ENCODE measurements at regions not wholly inside any gene's neighbourhood (a gene's known extent, or its start where the extent isn't known, plus 50 kb on each side); places are given as distances from the start of the nearest gene placed in this dataset.

- no peaks in the 10 kb centered on the region for H3K27me3 ChIP-seq (replicated peaks; ENCODE audit: insufficient read depth)
- H3K36me3 ChIP-seq: no peaks in the 10 kb centered on the region
- H3K9me3 ChIP-seq: no peaks in the 10 kb centered on the region
- DNase-seq (ENCODE audit: low spot score): no peak
- no peak overlapping the region for H3K4me3 ChIP-seq
- H3K4me1 ChIP-seq (ENCODE audit: control insufficient read depth in 1 of 2, low read depth in 2 of 2): no peaks in the 10 kb centered on the region
- TF ChIP-seq, protein P1, sequence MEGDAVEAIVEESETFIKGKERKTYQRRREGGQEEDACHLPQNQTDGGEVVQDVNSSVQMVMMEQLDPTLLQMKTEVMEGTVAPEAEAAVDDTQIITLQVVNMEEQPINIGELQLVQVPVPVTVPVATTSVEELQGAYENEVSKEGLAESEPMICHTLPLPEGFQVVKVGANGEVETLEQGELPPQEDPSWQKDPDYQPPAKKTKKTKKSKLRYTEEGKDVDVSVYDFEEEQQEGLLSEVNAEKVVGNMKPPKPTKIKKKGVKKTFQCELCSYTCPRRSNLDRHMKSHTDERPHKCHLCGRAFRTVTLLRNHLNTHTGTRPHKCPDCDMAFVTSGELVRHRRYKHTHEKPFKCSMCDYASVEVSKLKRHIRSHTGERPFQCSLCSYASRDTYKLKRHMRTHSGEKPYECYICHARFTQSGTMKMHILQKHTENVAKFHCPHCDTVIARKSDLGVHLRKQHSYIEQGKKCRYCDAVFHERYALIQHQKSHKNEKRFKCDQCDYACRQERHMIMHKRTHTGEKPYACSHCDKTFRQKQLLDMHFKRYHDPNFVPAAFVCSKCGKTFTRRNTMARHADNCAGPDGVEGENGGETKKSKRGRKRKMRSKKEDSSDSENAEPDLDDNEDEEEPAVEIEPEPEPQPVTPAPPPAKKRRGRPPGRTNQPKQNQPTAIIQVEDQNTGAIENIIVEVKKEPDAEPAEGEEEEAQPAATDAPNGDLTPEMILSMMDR (IDR thresholded peaks at IDR 0.05): no peak
- H3K27ac ChIP-seq: no peak overlapping the region
- no peak for ATAC-seq (ENCODE audit: insufficient number of reproducible peaks, low FRiP score, low read depth)
Measured at GRCh38 chr6:165969184-165969583, 198.5 kb downstream of the TBXT start.

DNA sequence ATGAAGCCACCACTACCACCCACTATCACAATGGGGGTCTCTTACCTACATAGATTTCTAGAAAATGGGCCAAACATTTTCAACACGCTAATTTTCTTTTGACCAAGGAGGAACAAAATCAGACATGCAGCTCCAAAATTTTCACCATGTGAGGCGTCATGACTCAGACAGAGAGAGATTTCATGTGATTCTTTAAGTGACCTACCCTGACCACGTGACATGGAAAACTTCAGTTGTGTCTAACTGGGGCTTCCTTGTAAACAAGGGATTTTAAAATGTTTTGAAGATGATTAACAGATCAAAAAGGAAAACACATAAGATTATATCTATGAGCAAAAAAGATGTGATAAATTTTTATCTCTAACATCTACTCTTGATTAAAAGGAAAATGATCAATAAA lies 199.2 kb downstream of the TBXT start:
- no peaks in the 10 kb centered on the region for H3K27me3 ChIP-seq (replicated peaks; ENCODE audit: insufficient read depth)
- TF ChIP-seq, protein P1 (IDR thresholded peaks at IDR 0.05): no peak
- no peak overlapping the region for H3K27ac ChIP-seq
- H3K9me3 ChIP-seq: no peaks in the 10 kb centered on the region
- ATAC-seq (ENCODE audit: insufficient number of reproducible peaks, low FRiP score, low read depth) (no peak), DNase-seq (ENCODE audit: low spot score) (no peak)
- no peak overlapping the region for H3K4me3 ChIP-seq
- no peaks in the 10 kb centered on the region for H3K4me1 ChIP-seq (ENCODE audit: control insufficient read depth in 1 of 2, low read depth in 2 of 2)
- H3K36me3 ChIP-seq: no peaks in the 10 kb centered on the region

DNA sequence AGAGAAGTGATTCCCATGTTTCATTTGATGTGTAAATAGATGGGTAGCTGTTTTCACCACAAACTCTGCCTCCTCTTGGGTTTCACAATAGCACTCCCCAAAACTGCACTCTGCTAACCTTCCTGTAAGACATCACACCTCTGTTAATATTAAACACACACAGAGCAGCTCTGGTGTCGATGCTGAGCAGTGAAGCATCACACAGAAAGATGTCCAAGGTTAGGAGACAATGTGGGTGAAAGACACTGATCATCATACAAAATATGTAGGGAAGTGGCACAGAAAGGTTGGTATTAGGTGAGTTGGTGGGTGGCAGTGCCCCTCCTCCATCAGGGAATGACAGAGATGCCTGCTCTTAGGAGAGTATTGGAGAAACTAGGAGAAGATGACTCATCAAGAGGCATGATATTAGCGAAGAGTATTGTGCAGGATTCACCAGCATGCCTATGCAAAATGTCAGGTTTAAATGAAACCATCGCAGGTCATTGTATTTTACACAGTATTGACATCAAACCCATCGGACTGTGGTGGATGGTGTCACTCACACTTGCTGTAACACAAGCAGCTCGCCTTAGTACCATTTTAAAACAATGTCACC lies 199.7 kb downstream of the TBXT start:
- H3K4me1 ChIP-seq (ENCODE audit: control insufficient read depth in 1 of 2, low read depth in 2 of 2): no peaks in the 10 kb centered on the region
- no peaks in the 10 kb centered on the region for H3K36me3 ChIP-seq
- H3K27ac ChIP-seq: no peak overlapping the region
- ATAC-seq (ENCODE audit: insufficient number of reproducible peaks, low FRiP score, low read depth): no peak
- no peaks in the 10 kb centered on the region for H3K27me3 ChIP-seq (replicated peaks; ENCODE audit: insufficient read depth)
- no peak for DNase-seq (ENCODE audit: low spot score)
- TF ChIP-seq, protein P1 (IDR thresholded peaks at IDR 0.05): no peak
- H3K4me3 ChIP-seq: no peak overlapping the region
- H3K9me3 ChIP-seq: no peaks in the 10 kb centered on the region

- Histone ChIP-seq H3K4me3 (no peak overlapping the region), H3K27ac (no peak overlapping the region), H3K4me1 (ENCODE audit: control insufficient read depth in 1 of 2, low read depth in 2 of 2) (no peaks in the 10 kb centered on the region), H3K9me3 (no peaks in the 10 kb centered on the region), H3K36me3 (no peaks in the 10 kb centered on the region), H3K27me3 (replicated peaks; ENCODE audit: insufficient read depth) (no peaks in the 10 kb centered on the region)
- ATAC-seq (ENCODE audit: insufficient number of reproducible peaks, low FRiP score, low read depth): no peak
- DNase-seq (ENCODE audit: low spot score): no peak
- TF ChIP-seq, protein P1 (IDR thresholded peaks at IDR 0.05): no peak
Measured at GRCh38 chr6:165963750-165964149, 203.9 kb downstream of the TBXT start.

DNA sequence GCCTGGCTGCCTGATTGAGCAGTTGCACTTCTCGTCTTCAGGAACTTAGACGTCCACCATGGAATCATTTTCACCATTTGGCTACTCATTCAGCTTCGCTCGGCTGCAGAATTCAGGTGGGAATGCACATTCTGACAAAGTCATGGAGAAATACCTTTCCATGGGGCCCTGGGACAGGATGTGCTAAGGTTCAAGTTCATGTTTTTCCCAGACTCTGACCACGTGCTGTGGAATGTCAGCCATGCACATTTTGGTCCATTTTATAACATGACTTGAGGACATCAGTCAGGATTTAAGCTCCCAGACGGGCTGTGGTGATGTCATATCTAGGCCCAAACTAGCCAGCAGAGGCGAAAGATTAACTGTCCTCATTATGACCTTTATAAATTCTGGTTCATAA lies 205.3 kb downstream of the TBXT start:
- no peak for DNase-seq (ENCODE audit: low spot score)
- Histone ChIP-seq H3K36me3 (no peaks in the 10 kb centered on the region), H3K4me3 (no peak overlapping the region), H3K27me3 (replicated peaks; ENCODE audit: insufficient read depth) (no peaks in the 10 kb centered on the region), H3K9me3 (no peaks in the 10 kb centered on the region), H3K4me1 (ENCODE audit: control insufficient read depth in 1 of 2, low read depth in 2 of 2) (no peaks in the 10 kb centered on the region), H3K27ac (no peak overlapping the region)
- no peak for ATAC-seq (ENCODE audit: insufficient number of reproducible peaks, low FRiP score, low read depth)
- TF ChIP-seq, protein P1 (IDR thresholded peaks at IDR 0.05): no peak

Data from thoracic aorta (tissue), 2 donors.